ENCODE measurements at regions not wholly inside any gene's neighbourhood (a gene's known extent, or its start where the extent isn't known, plus 50 kb on each side); places are given as distances from the start of the nearest gene placed in this dataset.

DNA sequence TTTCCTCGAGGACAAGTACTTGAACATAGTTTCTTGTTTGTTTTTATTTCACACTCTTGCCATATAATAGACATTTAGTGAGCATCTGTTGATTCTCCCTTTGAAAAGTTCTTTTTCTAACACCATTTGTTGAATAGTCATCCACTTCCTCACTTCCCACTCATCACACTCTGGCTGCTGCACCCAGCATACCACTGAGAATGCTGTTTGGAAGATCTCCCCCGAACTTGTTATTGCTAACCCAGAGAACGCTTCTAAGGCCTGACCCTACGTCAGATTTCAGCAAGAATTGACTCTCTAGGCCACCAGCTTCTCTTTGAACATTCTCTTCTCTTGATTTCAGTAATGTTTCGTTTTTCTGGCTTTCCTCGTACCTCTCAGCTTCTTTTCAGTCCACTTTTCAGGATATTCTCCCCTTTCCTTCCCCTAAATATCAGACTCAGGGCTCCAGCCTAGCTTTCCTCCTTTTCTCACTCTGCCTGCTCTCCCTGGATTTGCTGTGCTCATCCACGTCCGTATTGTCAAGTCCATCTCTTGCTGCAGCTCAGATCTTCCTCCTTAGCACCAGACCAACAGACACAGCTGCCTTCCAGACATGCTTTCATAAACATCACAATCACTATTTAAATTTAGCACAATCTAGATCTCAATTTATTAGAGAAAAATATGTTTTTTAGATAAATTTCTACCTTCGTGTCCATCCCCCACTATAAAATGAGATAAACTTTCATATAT is 94.0 kb upstream of the SLC38A4 start:
- Histone ChIP-seq H3K9me3 (no peaks in the 10 kb centered on the region), H3K36me3 (no peaks in the 10 kb centered on the region), H3K27me3 (no peaks in the 10 kb centered on the region), H3K4me1 (peaks cover 6% of the 10 kb centered on the region), H3K4me3 (no peak overlapping the region), H3K27ac (no peak overlapping the region)
- intact Hi-C loops (cut with DNase I): no loop called here
- ATAC-seq (no peak), DNase-seq (no peak)
- TF ChIP-seq, protein P1, sequence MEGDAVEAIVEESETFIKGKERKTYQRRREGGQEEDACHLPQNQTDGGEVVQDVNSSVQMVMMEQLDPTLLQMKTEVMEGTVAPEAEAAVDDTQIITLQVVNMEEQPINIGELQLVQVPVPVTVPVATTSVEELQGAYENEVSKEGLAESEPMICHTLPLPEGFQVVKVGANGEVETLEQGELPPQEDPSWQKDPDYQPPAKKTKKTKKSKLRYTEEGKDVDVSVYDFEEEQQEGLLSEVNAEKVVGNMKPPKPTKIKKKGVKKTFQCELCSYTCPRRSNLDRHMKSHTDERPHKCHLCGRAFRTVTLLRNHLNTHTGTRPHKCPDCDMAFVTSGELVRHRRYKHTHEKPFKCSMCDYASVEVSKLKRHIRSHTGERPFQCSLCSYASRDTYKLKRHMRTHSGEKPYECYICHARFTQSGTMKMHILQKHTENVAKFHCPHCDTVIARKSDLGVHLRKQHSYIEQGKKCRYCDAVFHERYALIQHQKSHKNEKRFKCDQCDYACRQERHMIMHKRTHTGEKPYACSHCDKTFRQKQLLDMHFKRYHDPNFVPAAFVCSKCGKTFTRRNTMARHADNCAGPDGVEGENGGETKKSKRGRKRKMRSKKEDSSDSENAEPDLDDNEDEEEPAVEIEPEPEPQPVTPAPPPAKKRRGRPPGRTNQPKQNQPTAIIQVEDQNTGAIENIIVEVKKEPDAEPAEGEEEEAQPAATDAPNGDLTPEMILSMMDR (IDR thresholded peaks at IDR 0.05): no peak

DNA sequence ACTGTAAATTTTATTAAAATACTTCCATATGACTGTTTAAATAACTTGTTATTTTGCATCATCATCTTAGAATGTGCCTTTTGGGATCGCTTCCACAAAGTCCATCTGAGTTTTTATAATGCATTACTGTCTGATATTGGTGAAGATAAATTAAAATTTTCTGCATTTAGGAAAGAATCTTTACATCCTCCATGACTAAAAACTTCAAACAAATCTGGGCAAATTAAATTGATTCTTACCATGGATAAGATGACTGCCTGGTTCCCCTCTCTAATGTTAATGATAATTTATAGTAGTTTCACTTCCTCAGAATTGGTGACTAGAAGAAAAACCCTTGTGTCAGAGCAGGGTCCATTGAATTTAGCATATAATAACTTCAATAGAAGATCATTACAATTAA is 94.7 kb upstream of the SLC38A4 start:
- H3K4me3 ChIP-seq: no peak overlapping the region
- DNase-seq (no peak), ATAC-seq (no peak)
- no peaks in the 10 kb centered on the region for H3K9me3 ChIP-seq
- H3K27ac ChIP-seq: no peak overlapping the region
- TF ChIP-seq, protein P1 (IDR thresholded peaks at IDR 0.05): no peak
- intact Hi-C loops (cut with DNase I): no loop called here
- no peaks in the 10 kb centered on the region for H3K36me3 ChIP-seq
- H3K4me1 ChIP-seq: peaks cover 6% of the 10 kb centered on the region
- H3K27me3 ChIP-seq: no peaks in the 10 kb centered on the region

DNA sequence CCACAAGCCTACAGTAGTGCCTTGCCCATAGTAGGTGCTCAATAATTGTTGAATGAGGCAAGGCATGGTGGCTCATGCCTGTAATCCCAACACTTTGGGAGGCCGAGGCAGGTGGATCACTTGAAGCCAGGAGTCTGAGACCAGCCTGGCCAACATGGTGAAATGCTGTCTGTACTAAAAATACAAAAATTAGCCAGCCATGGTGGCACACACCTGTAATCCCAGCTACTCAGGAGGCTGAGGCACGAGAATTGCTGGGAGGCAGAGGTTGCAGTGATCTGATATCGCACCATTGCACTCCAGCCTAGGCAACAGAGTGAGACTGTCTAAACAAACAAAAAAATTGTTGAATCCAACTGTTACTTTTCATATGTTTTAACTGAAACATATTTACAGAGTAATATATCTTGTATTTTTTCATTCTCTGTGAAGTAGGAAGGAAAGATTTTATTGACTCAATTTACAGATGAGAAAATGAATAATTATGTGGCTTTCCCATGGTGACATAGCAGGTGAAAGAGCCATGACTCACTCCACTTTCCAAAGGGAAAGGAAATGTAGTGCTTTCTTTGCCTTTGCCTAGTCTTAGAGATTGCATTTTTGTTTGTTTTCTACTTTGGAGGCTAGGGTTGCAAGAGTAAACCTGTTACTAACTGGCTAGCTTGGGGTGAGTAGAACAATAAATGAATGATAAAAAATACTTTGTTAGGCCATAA is 95.4 kb upstream of the SLC38A4 start:
- no peaks in the 10 kb centered on the region for H3K36me3 ChIP-seq
- H3K27ac ChIP-seq: no peak overlapping the region
- no peaks in the 10 kb centered on the region for H3K27me3 ChIP-seq
- no peak for DNase-seq
- TF ChIP-seq, protein P1 (IDR thresholded peaks at IDR 0.05): no peak
- H3K4me3 ChIP-seq: no peak overlapping the region
- peak; percentile 21 for ATAC-seq
- H3K9me3 ChIP-seq: no peaks in the 10 kb centered on the region
- intact Hi-C loops (cut with DNase I): no loop called here
- peaks cover 6% of the 10 kb centered on the region for H3K4me1 ChIP-seq

- ATAC-seq: no peak
- intact Hi-C loops (cut with DNase I): no loop called here
- Histone ChIP-seq H3K4me3 (no peak overlapping the region), H3K4me1 (peaks cover 6% of the 10 kb centered on the region), H3K27ac (no peak overlapping the region), H3K36me3 (no peaks in the 10 kb centered on the region), H3K27me3 (no peaks in the 10 kb centered on the region), H3K9me3 (no peaks in the 10 kb centered on the region)
- TF ChIP-seq, protein P1 (IDR thresholded peaks at IDR 0.05): no peak
- no peak for DNase-seq
Measured at GRCh38 chr12:46921764-46922133, 96.0 kb upstream of the SLC38A4 start.

GRCh38 chr12:46926526-46926925 is 100.7 kb upstream of the SLC38A4 start:
- H3K27me3 ChIP-seq: no peaks in the 10 kb centered on the region
- H3K36me3 ChIP-seq: no peaks in the 10 kb centered on the region
- intact Hi-C loops (cut with DNase I): no loop called here
- ATAC-seq (peak; percentile 27), DNase-seq (no peak)
- peaks cover under 1% of the 10 kb centered on the region for H3K4me1 ChIP-seq
- TF ChIP-seq, protein P1 (IDR thresholded peaks at IDR 0.05): no peak
- no peaks in the 10 kb centered on the region for H3K9me3 ChIP-seq
- H3K4me3 ChIP-seq: no peak overlapping the region
- H3K27ac ChIP-seq: no peak overlapping the region

Data from upper lobe of right lung (tissue), 1 donor.